ENCODE measurements at regions not wholly inside any gene's neighbourhood (a gene's known extent, or its start where the extent isn't known, plus 50 kb on each side); places are given as distances from the start of the nearest gene placed in this dataset.
A peak's percentile ranks its signal among the peaks of the same experiment; 100 is the strongest.

- no peak for ATAC-seq
These were observed 379.7 kb downstream of the ARL6IP6 start for GRCh38 chr2:153098073-153098472.

- no peak for ATAC-seq
These were observed 377.9 kb downstream of the ARL6IP6 start for GRCh38 chr2:153096272-153096671.

GRCh38 chr2:153091344-153091743, 372.9 kb downstream of the ARL6IP6 start:
- ATAC-seq: no peak

GRCh38 chr2:153079315-153079714, 360.9 kb downstream of the ARL6IP6 start:
- no peak for ATAC-seq

GRCh38 chr2:153077311-153077710, 358.9 kb downstream of the ARL6IP6 start:
- no peak for ATAC-seq

- ATAC-seq: no peak
These were observed 355.8 kb downstream of the ARL6IP6 start for GRCh38 chr2:153074207-153074606.

- ATAC-seq: no peak
These were observed 354.4 kb downstream of the ARL6IP6 start for GRCh38 chr2:153072813-153073212.

- no peak for ATAC-seq
These were observed 353.7 kb downstream of the ARL6IP6 start for GRCh38 chr2:153072077-153072476.

GRCh38 chr2:153071090-153071489, 352.7 kb downstream of the ARL6IP6 start:
- no peak for ATAC-seq

- ATAC-seq: no peak
These were observed 350.5 kb downstream of the ARL6IP6 start for GRCh38 chr2:153068915-153069314.

- no peak for ATAC-seq
These were observed 349.6 kb downstream of the ARL6IP6 start for GRCh38 chr2:153068052-153068451.

GRCh38 chr2:153059338-153060052, 341.1 kb downstream of the ARL6IP6 start:
- ATAC-seq: peak; percentile 98

GRCh38 chr2:153057743-153058142, 339.3 kb downstream of the ARL6IP6 start:
- no peak for ATAC-seq

GRCh38 chr2:153055182-153055581, 336.8 kb downstream of the ARL6IP6 start:
- ATAC-seq: no peak

- no peak for ATAC-seq
These were observed 334.6 kb downstream of the ARL6IP6 start for GRCh38 chr2:153052807-153053559.

GRCh38 chr2:153047220-153047619, 328.8 kb downstream of the ARL6IP6 start:
- no peak for ATAC-seq

GRCh38 chr2:153043385-153043784, 325.0 kb downstream of the ARL6IP6 start:
- peak; percentile 89 for ATAC-seq

GRCh38 chr2:153028626-153029025, 310.2 kb downstream of the ARL6IP6 start:
- no peak for ATAC-seq

GRCh38 chr2:153027533-153027932, 309.1 kb downstream of the ARL6IP6 start:
- ATAC-seq: no peak

- no peak for ATAC-seq
These were observed 301.8 kb downstream of the ARL6IP6 start for GRCh38 chr2:153020201-153020600.

- ATAC-seq: no peak
These were observed 286.8 kb downstream of the ARL6IP6 start for GRCh38 chr2:153005071-153005730.

- no peak for ATAC-seq
These were observed 286.2 kb downstream of the ARL6IP6 start for GRCh38 chr2:153004627-153005026.

GRCh38 chr2:152974146-152974545, 255.7 kb downstream of the ARL6IP6 start:
- ATAC-seq: no peak

- ATAC-seq: no peak
These were observed 253.3 kb downstream of the ARL6IP6 start for GRCh38 chr2:152971685-152972084.
